GM12874 (cell line): ENCODE measurements at regions not wholly inside any gene's neighbourhood (a gene's known extent, or its start where the extent isn't known, plus 50 kb on each side); places are given as distances from the start of the nearest gene placed in this dataset.

Source experiments
- CTCF ChIP-seq: IDR thresholded peaks from 2 replicates; pipeline ENCODE4 v1.5.1; 2011; ENCODE audit warnings: low read depth, mild to moderate bottlenecking, control low read depth, low read length, moderate library complexity; ENCODE audit not compliant: insufficient read depth

GRCh38 chr16:9340526-9341256, 249.2 kb downstream of the HAPSTR1 start:
- TF ChIP-seq CTCF = no peak

GRCh38 chr16:9343276-9343675, 251.8 kb downstream of the HAPSTR1 start:
- TF ChIP-seq CTCF = no peak

- no peak for TF ChIP-seq CTCF
Observed at GRCh38 chr16:9344508-9344907, 253.1 kb downstream of the HAPSTR1 start.

GRCh38 chr16:9345046-9345445, 253.6 kb downstream of the HAPSTR1 start:
- TF ChIP-seq CTCF = no peak

- TF ChIP-seq CTCF = no peak
Observed at GRCh38 chr16:9345880-9346279, 254.4 kb downstream of the HAPSTR1 start.

- no peak for TF ChIP-seq CTCF
Observed at GRCh38 chr16:9348912-9349311, 257.5 kb downstream of the HAPSTR1 start.

GRCh38 chr16:9351440-9351839, 260.0 kb downstream of the HAPSTR1 start:
- TF ChIP-seq CTCF = no peak
